Germinal center (tissue), 1 donor: ENCODE measurements at regions not wholly inside any gene's neighbourhood (a gene's known extent, or its start where the extent isn't known, plus 50 kb on each side); places are given as distances from the start of the nearest gene placed in this dataset.

Experiments used
- DNase-seq: peaks from one replicate; pipeline ENCODE4 v3.0.0; 2012; ENCODE audit warnings: mixed read lengths, low spot score

GRCh38 chr3:76908156-76908555 lies 131.7 kb upstream of the ROBO2 start:
- no peak for DNase-seq

- no peak for DNase-seq
These were observed 127.0 kb upstream of the ROBO2 start for GRCh38 chr3:76912841-76913383.

- no peak for DNase-seq
These were observed 122.5 kb upstream of the ROBO2 start for GRCh38 chr3:76917436-76917835.

GRCh38 chr3:76920511-76920910 lies 119.4 kb upstream of the ROBO2 start:
- DNase-seq, result no peak

GRCh38 chr3:76923485-76923884 lies 116.4 kb upstream of the ROBO2 start:
- no peak for DNase-seq

GRCh38 chr3:76930712-76931111 lies 109.2 kb upstream of the ROBO2 start:
- no peak for DNase-seq

GRCh38 chr3:76933245-76933644 lies 106.7 kb upstream of the ROBO2 start:
- DNase-seq, result no peak

GRCh38 chr3:76938962-76939361 lies 100.9 kb upstream of the ROBO2 start:
- DNase-seq, result no peak

- no peak for DNase-seq
These were observed 99.6 kb upstream of the ROBO2 start for GRCh38 chr3:76940181-76940770.

GRCh38 chr3:76941376-76941775 lies 98.5 kb upstream of the ROBO2 start:
- DNase-seq, result no peak

GRCh38 chr3:76942101-76942500 lies 97.8 kb upstream of the ROBO2 start:
- DNase-seq, result no peak

GRCh38 chr3:76943058-76943457 lies 96.8 kb upstream of the ROBO2 start:
- DNase-seq, result no peak

- no peak for DNase-seq
These were observed 96.2 kb upstream of the ROBO2 start for GRCh38 chr3:76943671-76944070.

- no peak for DNase-seq
These were observed 90.9 kb upstream of the ROBO2 start for GRCh38 chr3:76949033-76949432.

- DNase-seq, result no peak
These were observed 90.4 kb upstream of the ROBO2 start for GRCh38 chr3:76949462-76949861.

GRCh38 chr3:76950590-76950989 lies 89.3 kb upstream of the ROBO2 start:
- no peak for DNase-seq

- DNase-seq, result no peak
These were observed 85.5 kb upstream of the ROBO2 start for GRCh38 chr3:76954412-76954811.

GRCh38 chr3:76958274-76958673 lies 81.6 kb upstream of the ROBO2 start:
- no peak for DNase-seq

GRCh38 chr3:76958861-76959260 lies 81.0 kb upstream of the ROBO2 start:
- no peak for DNase-seq

GRCh38 chr3:76961284-76961683 lies 78.6 kb upstream of the ROBO2 start:
- no peak for DNase-seq

- no peak for DNase-seq
These were observed 74.7 kb upstream of the ROBO2 start for GRCh38 chr3:76965122-76965725.

GRCh38 chr3:76969471-76969870 lies 70.4 kb upstream of the ROBO2 start:
- DNase-seq, result no peak

- no peak for DNase-seq
These were observed 69.8 kb upstream of the ROBO2 start for GRCh38 chr3:76969996-76970615.
